GM19240 (cell line): ENCODE measurements at regions not wholly inside any gene's neighbourhood (a gene's known extent, or its start where the extent isn't known, plus 50 kb on each side); places are given as distances from the start of the nearest gene placed in this dataset.
"Not testable (repeated sequence)": the region's sequence is repeated elsewhere in the genome, so short reads cannot be mapped to it uniquely, and the experiment has no call there.

Experiments
- DNase-seq: peaks from one replicate; pipeline ENCODE4 v3.0.0; 2011; ENCODE audit warnings: low spot score; ENCODE audit not compliant: insufficient read length

DNA sequence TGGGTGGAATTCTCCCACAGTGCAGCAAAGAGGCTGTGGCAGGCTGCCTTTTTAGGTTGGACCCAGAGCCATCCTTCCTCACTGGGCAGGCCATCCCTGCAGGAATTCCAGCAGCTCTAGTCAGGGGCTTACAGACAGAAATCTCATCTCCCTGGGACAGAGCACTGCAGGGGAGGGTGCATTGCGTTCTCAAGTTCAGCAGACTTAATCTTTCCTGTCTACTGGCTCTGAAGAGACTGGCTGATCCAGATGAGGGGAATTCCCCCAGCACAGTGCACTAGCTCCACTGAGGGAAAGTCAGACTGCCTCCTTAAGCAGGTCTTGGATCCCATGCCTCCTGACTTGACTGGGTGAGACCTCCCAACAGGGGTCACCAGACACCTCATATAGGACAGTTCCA lies 899.7 kb upstream of the VRK2 start:
- no peak for DNase-seq

DNA sequence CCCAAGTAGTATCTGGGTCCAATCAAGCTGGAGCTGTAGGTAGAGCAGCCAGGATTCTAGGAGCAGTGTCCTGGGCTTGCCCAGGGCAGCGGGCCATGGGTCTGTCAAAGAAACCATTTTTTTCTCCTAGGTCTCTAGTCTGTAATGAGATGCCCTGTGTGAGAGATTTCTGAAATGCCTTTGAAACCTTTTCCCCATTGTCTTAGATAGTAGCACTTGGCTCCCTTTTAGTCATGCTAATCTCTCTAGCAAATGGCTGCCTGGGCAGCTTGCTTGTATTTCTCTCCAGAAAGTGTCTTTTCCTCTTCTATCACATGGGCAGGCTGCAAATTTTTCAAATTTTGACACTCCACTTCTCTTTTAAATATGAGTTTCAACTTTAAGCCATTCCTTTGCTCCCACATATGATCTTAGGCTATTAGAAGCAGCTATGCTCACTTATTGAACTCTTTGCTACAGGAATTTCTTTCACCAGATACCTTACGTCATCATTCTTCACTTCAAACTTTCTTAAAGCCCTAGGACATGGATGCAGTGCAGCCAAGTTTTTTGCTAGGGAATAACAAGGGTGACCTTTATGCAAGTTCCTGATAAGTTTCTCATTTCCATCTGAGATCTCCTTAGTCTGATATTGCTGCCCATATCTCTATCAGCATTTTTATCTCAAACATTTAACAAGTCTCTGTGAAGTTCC lies 890.2 kb upstream of the VRK2 start:
- DNase-seq = no peak

DNA sequence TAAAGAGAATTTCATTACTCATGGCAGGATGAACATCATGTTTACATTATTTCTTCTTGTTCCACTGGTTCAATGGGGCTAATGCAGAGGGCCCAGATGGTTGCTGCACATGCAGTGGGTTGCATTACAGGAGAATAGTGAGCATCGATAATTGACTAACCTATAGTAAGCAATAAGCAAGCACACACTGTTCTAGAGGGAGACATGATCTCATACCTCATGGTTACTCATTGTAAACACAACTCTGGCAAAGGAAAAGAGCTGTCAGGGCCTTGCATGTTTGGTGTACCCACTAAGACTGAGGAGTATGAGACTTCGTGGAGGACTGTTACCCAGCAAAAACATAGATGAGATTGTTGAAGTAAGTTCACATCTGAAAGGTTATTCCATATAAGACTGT lies 885.6 kb upstream of the VRK2 start:
- no peak for DNase-seq

DNA sequence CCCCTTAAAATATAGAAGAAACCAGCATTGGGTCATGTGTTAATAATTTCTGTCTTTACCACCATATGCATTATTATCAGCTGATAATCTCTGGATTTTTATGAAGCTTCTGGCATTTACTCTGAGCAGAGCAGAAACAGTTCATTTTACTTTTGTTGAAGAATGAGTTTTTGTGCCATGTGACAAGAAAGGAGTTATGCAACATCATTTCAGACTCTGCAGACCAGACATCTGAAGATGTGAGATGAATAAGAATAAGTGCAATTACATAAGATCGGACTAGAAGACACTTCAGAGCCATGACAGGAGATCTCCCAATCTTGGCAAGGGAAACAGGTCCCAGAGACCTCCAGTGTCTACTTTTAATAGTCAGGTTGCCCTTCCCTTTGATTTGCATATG lies 869.4 kb upstream of the VRK2 start:
- DNase-seq = no peak

DNA sequence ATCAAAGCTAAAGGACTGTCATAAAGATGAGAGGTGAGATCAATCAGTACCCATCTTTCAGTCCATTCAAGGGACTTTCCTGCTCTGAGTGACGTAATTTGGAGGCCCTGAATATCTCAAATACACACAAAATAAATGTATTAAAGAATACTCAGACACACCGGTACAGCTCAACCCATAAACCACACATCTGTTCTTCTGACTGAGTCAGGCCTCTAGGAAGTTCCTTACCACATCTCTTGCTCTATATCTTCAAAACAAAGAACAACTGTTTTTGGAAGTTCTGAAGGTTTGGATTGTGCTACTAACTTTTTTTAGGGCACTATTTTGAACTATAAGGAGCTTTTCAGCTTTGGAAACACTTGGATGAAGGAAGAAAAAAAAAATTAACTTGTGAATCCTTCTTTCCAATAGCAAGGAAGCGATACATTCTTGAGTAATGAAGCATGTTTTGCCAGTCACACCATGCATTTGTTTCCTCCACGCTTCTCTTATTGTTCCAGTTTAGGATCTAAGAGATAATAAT lies 866.5 kb upstream of the VRK2 start:
- DNase-seq = no peak

DNA sequence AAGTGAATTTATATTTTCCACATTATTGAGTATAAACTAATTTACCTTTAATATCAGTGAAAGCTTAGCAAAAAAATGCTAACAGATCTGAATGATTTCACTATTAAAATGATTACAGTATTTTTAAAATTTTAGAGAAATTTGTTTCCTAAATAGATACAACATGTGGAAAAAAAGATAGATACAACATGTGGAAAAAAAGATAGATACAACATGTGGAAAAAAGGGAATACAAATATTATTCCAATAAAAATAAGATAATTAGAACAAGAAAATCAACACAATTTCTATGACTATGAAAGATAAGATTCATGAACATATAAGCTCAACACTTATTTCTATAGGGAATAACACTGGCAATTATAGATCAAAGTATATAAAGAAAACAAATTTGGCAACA lies 865.9 kb upstream of the VRK2 start:
- no peak for DNase-seq

DNA sequence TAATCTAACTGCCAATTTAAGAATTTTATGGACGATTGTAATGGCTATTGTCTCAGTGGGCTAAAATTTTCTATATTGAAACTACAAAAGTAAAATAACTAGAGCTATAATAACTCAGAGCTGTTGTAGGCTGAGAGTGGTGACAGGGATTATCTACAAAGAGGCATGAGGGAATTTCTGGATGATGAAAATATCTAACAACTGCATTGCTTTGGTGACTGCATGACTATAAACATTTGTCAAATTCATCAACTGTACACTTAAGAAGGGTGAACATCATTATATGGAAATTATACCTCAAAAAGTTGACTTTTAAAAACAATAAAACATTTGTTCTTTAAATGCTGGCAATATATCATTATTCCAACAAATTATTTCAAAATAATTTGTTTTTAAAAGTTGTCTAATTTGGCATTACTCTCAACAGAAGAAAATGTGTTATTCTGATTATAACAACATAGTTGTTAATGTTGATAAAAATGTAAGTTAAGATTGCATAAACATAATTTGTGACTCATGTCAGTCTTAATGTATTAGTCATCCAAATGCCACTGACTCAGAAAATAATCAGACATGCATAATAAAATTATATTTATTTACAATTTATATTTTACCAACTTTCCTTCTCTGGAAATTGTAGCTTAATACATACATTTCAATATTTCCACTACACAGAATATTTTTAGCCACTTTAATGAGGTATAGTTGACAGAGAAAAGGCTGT lies 865.1 kb upstream of the VRK2 start:
- no peak for DNase-seq

DNA sequence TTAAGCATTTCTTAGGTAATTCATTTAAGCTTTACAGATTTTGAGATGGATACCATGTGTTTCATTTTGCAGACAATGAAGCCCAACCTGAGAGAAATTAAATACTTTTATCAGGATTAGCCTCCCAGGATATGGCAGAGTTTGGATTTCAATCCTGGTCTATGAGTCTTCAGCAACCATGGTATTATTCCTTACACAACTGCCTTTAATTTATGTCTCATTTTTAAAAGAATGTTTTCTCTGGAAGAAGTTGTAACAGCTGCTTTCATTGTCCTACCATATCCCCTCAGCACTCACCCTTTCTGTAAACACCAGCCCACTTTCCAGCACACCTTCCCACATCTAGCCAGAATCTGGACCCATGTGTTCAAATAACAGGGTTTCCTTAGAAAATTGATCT lies 863.7 kb upstream of the VRK2 start:
- DNase-seq = no peak

DNA sequence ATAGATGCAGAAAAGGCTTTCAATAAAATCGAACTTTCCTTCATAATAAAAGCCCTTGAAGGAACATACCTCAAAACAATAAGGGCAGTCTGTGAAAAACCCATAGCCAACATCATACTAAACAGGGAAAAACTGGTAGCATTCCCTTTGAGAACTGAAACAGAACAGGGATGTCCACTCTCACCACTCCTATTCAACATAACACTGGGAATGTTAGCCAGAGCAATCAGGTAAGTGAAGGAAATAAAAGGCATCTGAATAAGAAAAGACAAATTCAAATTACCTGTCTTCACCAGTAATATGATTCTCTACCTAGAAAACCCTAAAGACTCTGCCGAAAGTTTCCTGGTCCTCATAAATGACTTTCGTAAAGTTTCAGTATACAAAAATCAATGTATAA lies 861.0 kb upstream of the VRK2 start:
- DNase-seq = no peak

DNA sequence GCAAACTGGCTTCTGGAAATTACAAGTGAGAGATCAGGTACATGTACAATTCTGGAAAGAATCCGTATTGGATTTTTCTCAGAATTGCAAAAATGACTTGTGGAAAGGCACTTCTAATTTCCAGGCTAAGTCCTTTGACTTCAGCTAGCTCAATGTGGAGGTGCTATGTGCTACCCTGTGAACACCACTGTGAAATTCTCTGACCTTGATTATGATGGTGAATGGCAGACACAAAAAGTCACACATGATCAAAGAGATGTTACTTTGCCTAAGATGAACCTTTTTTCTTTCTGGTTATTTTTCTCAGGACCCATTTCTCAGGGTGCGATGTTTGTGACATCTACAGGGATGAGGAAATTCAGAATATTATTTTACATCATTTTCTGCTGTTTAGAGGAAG lies 856.6 kb upstream of the VRK2 start:
- DNase-seq = no peak

DNA sequence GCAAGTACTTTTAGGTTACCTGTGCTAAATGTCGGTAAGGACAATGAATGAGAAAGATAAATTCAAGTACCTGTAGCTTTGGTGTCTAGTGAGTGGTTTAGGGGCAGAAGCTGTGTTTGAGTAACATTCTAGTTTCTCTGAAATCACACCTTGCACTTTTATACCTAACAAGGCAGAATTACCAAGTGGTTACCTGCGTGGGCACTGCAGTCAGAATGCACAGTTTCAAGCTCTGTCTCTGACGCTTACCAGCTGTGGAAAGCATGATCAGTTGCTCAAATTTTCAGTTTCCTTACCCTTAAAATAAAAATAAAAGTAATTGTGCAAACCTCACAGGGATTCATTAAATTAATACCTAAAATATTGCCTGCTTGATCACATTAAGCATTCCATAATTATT lies 846.9 kb upstream of the VRK2 start:
- no peak for DNase-seq

DNA sequence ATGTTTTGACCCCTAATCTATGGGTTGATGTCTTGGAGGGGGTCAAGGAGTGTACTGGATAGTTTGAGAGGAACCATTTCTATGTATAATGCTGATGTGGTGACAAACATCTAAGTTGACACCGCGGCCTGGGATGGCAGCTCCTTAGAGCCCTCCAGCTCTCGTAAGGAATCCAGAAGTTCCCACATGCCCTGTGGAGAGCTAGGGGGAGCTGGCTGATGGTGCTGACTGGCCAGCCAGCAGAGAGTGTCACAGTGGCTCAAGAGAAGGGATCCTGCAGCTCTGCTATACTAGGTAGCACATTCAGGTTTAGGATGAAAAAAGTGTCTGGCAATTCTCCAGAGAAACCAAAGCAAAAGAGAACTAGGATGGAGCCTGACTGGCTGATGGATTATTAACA lies 842.2 kb upstream of the VRK2 start:
- no peak for DNase-seq

DNA sequence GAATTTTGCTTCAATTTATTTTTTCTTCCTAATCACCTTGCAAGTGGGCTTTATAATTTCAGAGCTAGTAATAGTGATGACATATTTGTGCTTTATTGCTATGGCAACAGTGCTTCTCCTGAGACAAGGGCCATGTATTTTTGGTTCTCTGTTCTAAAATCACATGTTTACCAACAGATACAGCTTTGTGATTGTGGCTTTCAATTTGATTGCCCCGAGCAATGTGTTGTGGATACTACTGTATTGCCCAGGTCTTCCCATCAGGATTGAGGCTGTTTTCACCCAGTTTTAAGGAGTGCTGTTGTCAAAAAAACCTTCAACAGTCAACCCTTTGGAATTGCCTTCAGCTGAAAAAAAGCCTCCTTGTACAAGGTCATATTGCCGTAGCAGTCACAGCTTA lies 841.4 kb upstream of the VRK2 start:
- DNase-seq = no peak

DNA sequence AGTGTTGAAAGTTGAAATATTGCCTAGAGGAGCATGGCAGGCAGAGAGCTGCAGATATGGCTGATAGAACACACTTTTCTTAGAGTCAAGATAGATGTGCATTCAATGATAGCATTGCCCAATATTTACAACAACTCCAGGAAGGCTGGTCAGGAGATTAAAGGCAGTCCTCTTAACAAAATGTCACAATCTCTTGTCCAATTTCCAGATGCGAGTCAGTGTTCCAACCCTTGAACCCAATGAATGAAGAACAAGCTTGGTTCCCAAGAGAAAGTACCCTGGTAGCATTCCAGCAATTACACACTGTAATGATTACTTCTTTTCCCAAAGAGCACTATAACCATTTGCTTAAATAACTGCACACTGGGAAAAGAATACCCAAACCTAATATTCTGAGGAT lies 839.4 kb upstream of the VRK2 start:
- DNase-seq = no peak

DNA sequence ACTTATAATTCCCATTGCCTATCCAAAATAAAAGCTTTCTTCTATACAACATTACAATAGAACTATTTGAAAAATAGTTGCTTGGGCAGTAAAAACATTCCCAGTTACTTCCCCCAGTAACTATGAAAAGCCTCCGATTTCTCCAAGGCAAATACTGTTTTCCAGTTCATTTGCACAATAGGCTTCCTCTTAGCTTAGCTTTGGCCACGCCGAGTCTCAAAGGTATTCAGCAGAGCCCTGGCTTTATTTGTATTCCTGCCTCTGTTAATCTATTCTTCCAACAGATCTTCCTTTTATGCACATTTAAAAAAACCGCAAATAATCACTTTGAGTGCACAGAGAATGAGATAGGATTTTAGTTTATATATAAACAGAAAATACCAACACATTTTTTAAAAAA lies 836.8 kb upstream of the VRK2 start:
- DNase-seq = no peak

DNA sequence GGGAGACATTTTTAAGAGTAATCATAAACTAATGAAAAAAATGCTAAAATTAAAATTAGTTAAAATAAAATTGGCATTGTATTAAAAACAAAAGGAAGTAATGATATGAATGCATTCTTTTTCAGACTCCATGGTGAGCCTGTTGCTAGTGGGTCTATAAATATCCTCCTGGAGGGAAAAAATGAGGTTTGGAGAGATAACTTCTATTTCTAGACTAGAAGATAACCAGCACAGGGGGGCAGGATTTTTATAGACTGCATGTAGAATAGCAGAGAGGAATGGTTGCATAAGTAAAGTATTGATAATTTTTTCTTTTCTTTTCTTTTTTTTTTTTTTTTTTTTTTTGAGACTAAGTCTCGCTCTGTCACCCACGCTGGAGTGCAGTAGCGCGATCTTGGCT lies 835.8 kb upstream of the VRK2 start:
- no peak for DNase-seq

DNA sequence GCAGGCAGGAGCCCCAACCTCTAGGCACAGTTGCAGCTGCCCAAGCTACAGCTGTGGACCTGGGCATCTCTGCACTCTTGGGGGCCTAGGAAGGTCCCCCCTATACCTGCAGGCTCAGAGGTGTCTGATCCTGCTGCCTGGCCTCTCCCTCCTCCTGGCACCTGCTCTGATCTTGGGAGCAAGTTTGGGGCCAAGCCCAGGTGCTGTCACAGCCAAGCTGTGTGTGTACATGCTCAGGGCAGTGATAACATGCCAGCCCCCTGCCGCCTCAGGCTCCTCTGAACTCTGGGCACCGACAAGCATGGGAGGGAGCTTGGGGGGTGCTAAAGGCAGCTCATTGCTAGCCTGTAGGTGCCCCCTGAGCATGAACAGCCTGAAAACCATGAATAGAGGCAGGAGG lies 829.6 kb upstream of the VRK2 start:
- no peak for DNase-seq

DNA sequence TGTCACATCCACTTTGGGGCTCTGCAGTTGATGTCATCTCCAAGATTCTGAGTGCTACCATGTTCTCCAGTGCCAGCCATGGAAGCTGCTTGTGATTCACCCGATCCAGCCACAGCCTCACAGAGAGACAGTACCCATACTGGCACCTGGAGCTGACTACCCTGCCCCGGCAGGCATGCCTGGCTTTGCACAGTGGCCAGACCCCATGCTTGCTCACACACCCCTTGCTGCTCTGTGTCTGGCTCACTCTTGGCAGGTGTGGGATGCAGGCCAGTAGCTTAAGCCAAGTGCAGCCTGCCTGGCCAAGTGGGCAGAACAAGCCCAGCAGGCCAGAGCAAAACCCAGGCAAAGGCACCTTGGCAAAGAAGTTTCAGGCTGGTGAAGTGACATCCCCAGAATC lies 828.4 kb upstream of the VRK2 start:
- DNase-seq = no peak

DNA sequence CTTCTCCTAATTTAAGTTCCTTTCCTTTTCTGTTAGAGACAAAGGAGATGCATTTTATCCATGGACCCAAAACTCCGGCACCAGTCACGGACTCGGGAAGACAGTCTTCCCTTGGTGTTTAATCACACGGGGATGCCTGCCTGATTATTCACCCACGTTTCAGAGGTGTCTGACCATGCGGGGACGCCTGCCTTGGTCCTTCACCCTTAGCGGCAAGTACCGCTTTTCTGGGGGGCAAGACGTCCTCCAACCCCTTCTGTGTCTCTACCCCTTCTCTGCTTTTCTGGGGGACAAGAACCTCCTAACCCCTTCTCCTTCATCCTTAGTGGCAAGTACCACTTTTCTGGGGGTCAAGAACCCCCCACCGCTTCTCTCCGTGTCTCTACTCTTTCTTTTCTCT lies 816.9 kb upstream of the VRK2 start:
- DNase-seq = not testable (repeated sequence)

DNA sequence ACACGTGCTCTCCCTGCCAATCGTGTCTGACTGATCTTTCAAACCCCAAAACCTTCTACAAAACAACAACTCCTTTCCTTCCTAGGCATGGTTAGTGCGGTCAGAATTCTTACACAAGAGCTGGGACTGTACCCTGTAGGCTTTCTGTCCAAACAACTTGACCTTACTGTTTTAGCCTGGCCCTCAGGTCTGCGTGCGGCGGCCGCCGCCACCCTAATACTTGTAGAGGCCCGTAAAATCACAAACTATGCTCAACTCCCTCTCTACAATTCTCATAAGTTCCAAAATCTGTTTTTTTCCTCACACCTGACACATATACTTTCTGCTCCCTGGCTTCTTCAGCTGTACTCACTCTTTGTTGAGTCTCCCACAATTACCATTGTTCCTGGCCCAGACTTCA lies 814.3 kb upstream of the VRK2 start:
- not testable (repeated sequence) for DNase-seq

DNA sequence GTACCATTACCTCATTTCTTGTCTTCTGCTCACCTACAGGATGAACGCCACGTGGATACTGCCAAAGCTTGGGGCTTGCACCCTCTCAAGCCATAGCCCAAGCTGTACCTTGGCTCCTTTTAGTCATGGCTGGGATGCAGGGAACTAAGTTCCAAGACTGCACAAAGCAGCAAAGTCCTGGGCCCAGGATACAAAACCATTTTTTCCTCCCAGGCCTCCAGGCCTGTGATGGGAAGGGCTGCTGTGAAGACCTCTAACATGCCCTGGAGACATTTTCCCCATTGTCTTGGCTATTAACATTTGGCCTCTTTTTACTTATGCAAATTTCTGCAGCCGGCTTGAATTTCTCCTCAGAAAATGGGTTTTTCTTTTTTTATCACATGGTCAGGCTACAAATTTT lies 795.1 kb upstream of the VRK2 start:
- DNase-seq = not testable (repeated sequence)

DNA sequence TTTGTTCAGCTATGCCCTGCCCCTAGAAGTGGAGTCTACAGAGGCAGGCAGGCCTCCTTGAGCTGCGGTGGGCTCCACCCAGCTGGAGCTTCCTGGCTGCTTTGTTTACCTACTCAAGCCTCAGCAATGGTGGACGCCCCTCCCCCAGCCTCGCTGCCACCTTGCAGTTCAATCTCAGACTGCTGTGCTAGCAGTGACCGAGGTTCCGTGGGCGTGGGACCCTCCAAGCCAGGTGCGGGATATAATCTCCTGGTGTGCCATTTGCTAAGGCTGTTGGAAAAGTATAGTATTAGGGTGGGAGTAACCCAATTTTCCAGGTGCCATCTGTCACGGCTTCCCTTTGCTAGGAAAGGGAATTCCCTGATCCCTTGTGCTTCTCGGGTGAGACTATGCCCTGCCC lies 770.2 kb upstream of the VRK2 start:
- DNase-seq = not testable (repeated sequence)

DNA sequence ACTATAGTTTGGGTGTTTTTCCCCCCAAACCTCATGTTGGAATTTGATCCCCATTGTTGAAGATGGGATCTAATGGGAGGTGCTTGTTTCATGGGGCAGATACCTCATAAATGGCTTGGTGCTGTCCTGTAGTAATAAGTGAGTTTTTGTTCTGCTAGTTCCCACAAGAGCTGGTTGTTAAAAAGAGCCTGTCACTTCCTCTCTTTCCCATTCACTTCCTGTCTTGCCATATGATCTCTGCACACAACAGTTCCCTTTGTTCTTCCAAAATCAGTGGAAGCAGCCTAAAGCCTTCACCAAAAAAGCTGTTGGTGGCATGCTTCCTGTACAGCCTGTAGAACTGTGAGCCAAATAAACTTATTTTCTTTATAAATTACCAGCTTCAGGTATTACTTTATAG lies 768.2 kb upstream of the VRK2 start:
- no peak for DNase-seq
